ENCODE measurements at regions not wholly inside any gene's neighbourhood (a gene's known extent, or its start where the extent isn't known, plus 50 kb on each side); places are given as distances from the start of the nearest gene placed in this dataset.

DNA sequence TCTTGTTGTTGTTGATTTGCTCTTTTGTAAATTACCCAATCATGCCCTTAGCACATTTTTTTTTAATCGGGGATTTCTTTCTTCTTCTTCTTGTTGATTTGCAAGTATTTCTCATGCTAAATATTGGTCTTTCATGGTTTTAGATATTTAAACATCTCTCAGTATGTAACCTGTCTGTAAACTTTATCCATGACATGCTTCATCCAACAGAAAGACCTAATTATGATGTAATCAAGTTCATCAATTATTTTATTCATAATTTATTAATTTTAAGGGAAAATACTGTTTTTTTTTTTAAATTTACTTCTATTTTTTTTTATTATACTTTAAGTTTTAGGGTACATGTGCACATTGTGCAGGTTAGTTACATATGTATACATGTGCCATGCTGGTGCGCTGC, 69.8 kb downstream of the TNFSF18 start:
- DNase-seq (ENCODE audit: low spot score), result no peak

Data from AG08395 (cell line).